ENCODE measurements at regions not wholly inside any gene's neighbourhood (a gene's known extent, or its start where the extent isn't known, plus 50 kb on each side); places are given as distances from the start of the nearest gene placed in this dataset.

DNA sequence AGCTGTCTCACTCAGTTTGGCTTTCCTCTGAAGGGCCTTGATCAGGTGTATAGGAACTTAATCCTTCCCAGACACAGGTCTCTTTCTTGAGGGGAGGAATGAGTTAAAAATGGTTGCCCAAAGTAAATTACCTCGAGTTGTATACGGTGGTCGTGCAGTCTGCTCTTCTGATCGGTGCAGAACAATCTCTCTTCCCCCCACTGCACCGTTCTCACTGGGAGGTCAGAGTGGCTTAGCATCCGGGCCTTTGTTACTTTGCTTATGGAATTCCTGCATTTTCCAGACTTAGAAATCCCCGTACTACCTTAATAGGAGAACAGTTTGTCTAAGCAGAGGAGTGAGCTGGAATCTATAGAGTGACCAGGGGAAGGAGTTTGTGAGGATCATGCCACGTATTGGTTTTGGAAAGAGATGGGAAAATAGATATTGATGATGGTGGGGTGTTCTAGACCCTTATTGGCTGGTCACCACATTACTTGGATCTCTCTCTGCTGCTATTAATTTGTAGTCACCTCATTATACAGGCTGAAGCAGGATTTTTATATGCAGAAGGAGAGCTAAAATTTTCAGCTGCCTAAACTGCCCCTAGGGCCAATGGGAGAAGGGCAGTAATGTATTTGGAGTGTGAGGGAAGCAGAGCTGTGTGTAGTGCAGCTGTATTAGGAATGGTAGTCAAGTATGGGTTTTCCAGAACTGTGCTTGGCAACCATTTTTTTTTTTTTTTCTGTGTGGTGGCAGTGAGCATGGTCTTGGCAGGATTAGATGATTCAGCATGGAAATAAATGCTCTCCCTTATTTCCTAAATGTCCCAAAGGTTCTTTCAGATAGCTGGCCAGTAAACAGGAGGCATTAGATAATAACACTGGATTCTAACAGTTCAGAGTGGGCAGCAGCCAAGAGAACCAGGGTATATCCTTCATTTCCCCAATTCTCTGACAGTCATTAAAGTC, 81.5 kb downstream of the NDUFS5 start:
- H3K36me3 ChIP-seq (replicated peaks; ENCODE audit: low read depth, low read length) = no peaks in the 10 kb centered on the region
- peak overlapping the region; percentile 98 for H3K4me3 ChIP-seq (ENCODE audit: low read length)
- peak overlapping the region; percentile 93 for H3K9ac ChIP-seq (ENCODE audit: low read length)
- TF ChIP-seq, protein P1, sequence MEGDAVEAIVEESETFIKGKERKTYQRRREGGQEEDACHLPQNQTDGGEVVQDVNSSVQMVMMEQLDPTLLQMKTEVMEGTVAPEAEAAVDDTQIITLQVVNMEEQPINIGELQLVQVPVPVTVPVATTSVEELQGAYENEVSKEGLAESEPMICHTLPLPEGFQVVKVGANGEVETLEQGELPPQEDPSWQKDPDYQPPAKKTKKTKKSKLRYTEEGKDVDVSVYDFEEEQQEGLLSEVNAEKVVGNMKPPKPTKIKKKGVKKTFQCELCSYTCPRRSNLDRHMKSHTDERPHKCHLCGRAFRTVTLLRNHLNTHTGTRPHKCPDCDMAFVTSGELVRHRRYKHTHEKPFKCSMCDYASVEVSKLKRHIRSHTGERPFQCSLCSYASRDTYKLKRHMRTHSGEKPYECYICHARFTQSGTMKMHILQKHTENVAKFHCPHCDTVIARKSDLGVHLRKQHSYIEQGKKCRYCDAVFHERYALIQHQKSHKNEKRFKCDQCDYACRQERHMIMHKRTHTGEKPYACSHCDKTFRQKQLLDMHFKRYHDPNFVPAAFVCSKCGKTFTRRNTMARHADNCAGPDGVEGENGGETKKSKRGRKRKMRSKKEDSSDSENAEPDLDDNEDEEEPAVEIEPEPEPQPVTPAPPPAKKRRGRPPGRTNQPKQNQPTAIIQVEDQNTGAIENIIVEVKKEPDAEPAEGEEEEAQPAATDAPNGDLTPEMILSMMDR (IDR thresholded peaks at IDR 0.05; ENCODE audit: low read depth, low read length) = no peak
- no peak for TF ChIP-seq EZH2phosphoT487 (IDR thresholded peaks at IDR 0.05; ENCODE audit: low read depth)
- H3K79me2 ChIP-seq (ENCODE audit: low read length) = peaks cover 77% of the 10 kb centered on the region
- H3K9me3 ChIP-seq (ENCODE audit: insufficient read depth, low read length) = no peaks in the 10 kb centered on the region
- H3K27me3 ChIP-seq (ENCODE audit: low read depth, low read length) = no peaks in the 10 kb centered on the region
- peak overlapping the region; percentile 87 for H3K27ac ChIP-seq (ENCODE audit: low read length)
- H2AFZ ChIP-seq (ENCODE audit: low read depth, low read length) = no peak overlapping the region
- H3K4me2 ChIP-seq (ENCODE audit: low read length) = peak overlapping the region; percentile 100
- peaks cover 3% of the 10 kb centered on the region; the same call in 1 of the 2 replicates for H4K20me1 ChIP-seq (ENCODE audit: insufficient read depth, low read length)
- H3K4me1 ChIP-seq (ENCODE audit: low read length) = peaks cover 50% of the 10 kb centered on the region

DNA sequence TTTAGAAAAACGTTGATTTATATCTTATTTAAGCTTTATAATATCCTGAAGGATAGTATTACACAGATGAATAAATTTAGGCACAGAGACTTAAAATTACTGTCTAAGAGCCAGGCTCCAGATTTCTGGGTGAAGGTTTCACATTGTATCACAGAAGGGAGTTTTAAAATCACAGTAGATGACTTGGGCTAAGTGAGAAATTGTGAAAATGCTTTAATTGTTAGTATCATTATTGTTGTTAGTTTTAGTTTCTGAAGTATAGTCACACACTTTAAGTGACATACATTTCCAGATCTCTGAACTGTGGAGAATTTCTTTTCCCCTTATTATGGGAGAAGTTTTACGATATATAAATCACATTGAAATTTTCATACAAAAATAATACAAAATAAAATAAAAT, 83.5 kb downstream of the NDUFS5 start:
- no peaks in the 10 kb centered on the region for H3K9me3 ChIP-seq (ENCODE audit: insufficient read depth, low read length)
- H2AFZ ChIP-seq (ENCODE audit: low read depth, low read length) = no peak overlapping the region
- peaks cover 7% of the 10 kb centered on the region; the same call in 1 of the 2 replicates for H4K20me1 ChIP-seq (ENCODE audit: insufficient read depth, low read length)
- no peak overlapping the region for H3K4me2 ChIP-seq (ENCODE audit: low read length)
- no peak overlapping the region for H3K9ac ChIP-seq (ENCODE audit: low read length)
- H3K36me3 ChIP-seq (replicated peaks; ENCODE audit: low read depth, low read length) = no peaks in the 10 kb centered on the region
- TF ChIP-seq, protein P1 (IDR thresholded peaks at IDR 0.05; ENCODE audit: low read depth, low read length) = no peak
- TF ChIP-seq EZH2phosphoT487 (IDR thresholded peaks at IDR 0.05; ENCODE audit: low read depth) = no peak
- H3K79me2 ChIP-seq (ENCODE audit: low read length) = peaks cover 90% of the 10 kb centered on the region
- H3K27ac ChIP-seq (ENCODE audit: low read length) = no peak overlapping the region
- peaks cover 30% of the 10 kb centered on the region for H3K4me1 ChIP-seq (ENCODE audit: low read length)
- no peak overlapping the region for H3K4me3 ChIP-seq (ENCODE audit: low read length)
- no peaks in the 10 kb centered on the region for H3K27me3 ChIP-seq (ENCODE audit: low read depth, low read length)

DNA sequence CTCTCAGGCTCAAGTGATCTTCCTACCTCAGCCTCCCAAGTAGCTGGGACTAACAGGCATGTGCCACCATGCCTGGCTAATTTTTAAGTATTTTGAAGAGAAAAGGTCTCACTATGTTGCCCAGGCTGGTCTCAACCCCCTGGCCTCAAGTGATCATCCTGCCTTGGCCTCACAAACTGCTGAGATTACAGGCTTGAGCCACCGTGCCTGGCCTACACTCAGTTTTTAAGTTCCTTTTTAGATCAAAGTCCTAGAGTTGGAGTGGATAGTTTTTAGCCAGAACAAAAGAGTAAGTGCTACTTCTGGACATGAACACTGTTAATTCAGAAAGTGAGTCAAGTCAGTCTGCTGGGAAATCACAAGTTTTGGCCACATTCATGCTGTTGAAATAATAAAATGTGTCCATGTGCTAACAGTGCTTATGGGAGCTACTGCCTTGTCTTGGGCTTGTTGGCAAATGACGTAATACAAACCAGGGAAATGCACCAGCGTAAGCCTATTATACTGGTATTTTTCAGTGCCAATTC, 84.2 kb downstream of the NDUFS5 start:
- Histone ChIP-seq H3K4me1 (ENCODE audit: low read length) (peaks cover 28% of the 10 kb centered on the region), H3K27me3 (ENCODE audit: low read depth, low read length) (no peaks in the 10 kb centered on the region), H3K9ac (ENCODE audit: low read length) (no peak overlapping the region)

More for the DNA sequence above, 84.2 kb downstream of the NDUFS5 start:
- peaks cover 10% of the 10 kb centered on the region; the same call in 1 of the 2 replicates for H4K20me1 ChIP-seq (ENCODE audit: insufficient read depth, low read length)
- no peaks in the 10 kb centered on the region for H3K9me3 ChIP-seq (ENCODE audit: insufficient read depth, low read length)
- no peak overlapping the region for H3K27ac ChIP-seq (ENCODE audit: low read length)
- H3K4me3 ChIP-seq (ENCODE audit: low read length) = no peak overlapping the region
- H3K79me2 ChIP-seq (ENCODE audit: low read length) = peaks cover 94% of the 10 kb centered on the region
- H2AFZ ChIP-seq (ENCODE audit: low read depth, low read length) = no peak overlapping the region
- no peaks in the 10 kb centered on the region for H3K36me3 ChIP-seq (replicated peaks; ENCODE audit: low read depth, low read length)
- no peak for TF ChIP-seq EZH2phosphoT487 (IDR thresholded peaks at IDR 0.05; ENCODE audit: low read depth)
- TF ChIP-seq, protein P1 (IDR thresholded peaks at IDR 0.05; ENCODE audit: low read depth, low read length) = no peak
- no peak overlapping the region for H3K4me2 ChIP-seq (ENCODE audit: low read length)
